HepG2 (cell line): ENCODE measurements at regions not wholly inside any gene's neighbourhood (a gene's known extent, or its start where the extent isn't known, plus 50 kb on each side); places are given as distances from the start of the nearest gene placed in this dataset.

Experiments
- ARHGAP35 ChIP-seq: sonication (generic); formaldehyde crosslinking; IDR thresholded peaks from 2 replicates; pipeline ENCODE4 v1.9.0; 2022; ENCODE audit warnings: mild to moderate bottlenecking, inconsistent platforms, moderate library complexity, missing genetic modification reagents, borderline replicate concordance
- BRD4 ChIP-seq: sonication (generic); formaldehyde crosslinking; IDR thresholded peaks from 2 replicates; pipeline ENCODE4 v1.4.0; 2020; ENCODE audit warnings: missing genetic modification reagents
- ELF4 ChIP-seq: sonication (generic); formaldehyde crosslinking; IDR thresholded peaks from 2 replicates; pipeline ENCODE4 v1.5.0; 2020; ENCODE audit warnings: missing genetic modification reagents, mild to moderate bottlenecking, moderate library complexity, borderline replicate concordance
- FOSL1 ChIP-seq: sonication (generic); formaldehyde crosslinking; IDR thresholded peaks from 2 replicates; pipeline ENCODE4 v1.9.0; 2021; ENCODE audit warnings: missing genetic modification reagents, borderline replicate concordance
- FOXK1 ChIP-seq: sonication (generic); formaldehyde crosslinking; IDR thresholded peaks from 2 replicates; pipeline ENCODE4 v1.4.0; 2020; ENCODE audit warnings: low read depth, missing genetic modification reagents, borderline replicate concordance
- HIVEP1 ChIP-seq: sonication (generic); formaldehyde crosslinking; IDR thresholded peaks from 2 replicates; pipeline ENCODE4 v1.4.0; 2020; ENCODE audit warnings: mild to moderate bottlenecking, missing genetic modification reagents
- KLF11 ChIP-seq: IDR thresholded peaks from 2 replicates; pipeline ENCODE4 v1.6.1; 2016; ENCODE audit warnings: missing compliant biosample characterization
- NR2C2 ChIP-seq: sonication (generic); formaldehyde crosslinking; IDR thresholded peaks from 2 replicates; pipeline ENCODE4 v1.4.0; 2020; ENCODE audit warnings: missing genetic modification reagents, mild to moderate bottlenecking, moderate library complexity, borderline replicate concordance
- RFX5 ChIP-seq: IDR thresholded peaks from 2 replicates; pipeline ENCODE4 v1.6.1; 2011; ENCODE audit warnings: low read depth, low read length, improper control_type of control experiment
- RXRB ChIP-seq: IDR thresholded peaks from 2 replicates; pipeline ENCODE4 v1.6.1; 2016; ENCODE audit warnings: borderline replicate concordance, missing genetic modification reagents, missing compliant biosample characterization
- SOX13 ChIP-seq, 3 experiments: fragments of 450-650 bp in 1 of 3; sonication (generic) in 1 of 3; formaldehyde crosslinking in 1 of 3; IDR thresholded peaks in 2 of 3; conservative IDR thresholded peaks in 1 of 3; 2 replicates each; pipeline versions ENCODE4 v1.5.0 to v1.6.1; 2016 to 2020; ENCODE audit warnings: antibody characterized with exemption in 1 of 3, mild to moderate bottlenecking in 1 of 3, missing compliant biosample characterization in 1 of 3, missing genetic modification reagents in 1 of 3, moderate library complexity in 1 of 3
- SOX6 ChIP-seq, 2 experiments: fragments of 450-650 bp in 1 of 2; sonication (generic) in 1 of 2; formaldehyde crosslinking in 1 of 2; IDR thresholded peaks; 2 replicates each; pipeline versions ENCODE4 v1.4.0 to v1.6.1; 2017 to 2020; ENCODE audit warnings: antibody characterized with exemption in 1 of 2, mild to moderate bottlenecking in 1 of 2, missing genetic modification reagents in 1 of 2
- ZFP36 ChIP-seq: fragments of 150-350 bp; IDR thresholded peaks from 2 replicates; pipeline ENCODE4 v1.6.1; 2018; ENCODE audit warnings: borderline replicate concordance, low read length, low read depth; ENCODE audit not compliant: partially characterized antibody
- ZFX ChIP-seq: sonication (generic); formaldehyde crosslinking; IDR thresholded peaks from 2 replicates; pipeline ENCODE4 v1.4.0; 2020; ENCODE audit warnings: mild to moderate bottlenecking, low read depth, missing genetic modification reagents, moderate library complexity
- ZNF354B ChIP-seq: sonication (generic); formaldehyde crosslinking; IDR thresholded peaks from 2 replicates; pipeline ENCODE4 v1.8.0; 2022; ENCODE audit warnings: mild to moderate bottlenecking, missing genetic modification reagents
- ZNF510 ChIP-seq: sonication (generic); formaldehyde crosslinking; IDR thresholded peaks from 2 replicates; pipeline ENCODE4 v1.4.0; 2020; ENCODE audit warnings: low read depth, mild to moderate bottlenecking, missing genetic modification reagents
- ZNF552 ChIP-seq: sonication (generic); formaldehyde crosslinking; IDR thresholded peaks from 2 replicates; pipeline ENCODE4 v1.9.0; 2022; ENCODE audit warnings: missing genetic modification reagents, mild to moderate bottlenecking, borderline replicate concordance
- ZNF747 ChIP-seq: sonication (generic); formaldehyde crosslinking; IDR thresholded peaks from 2 replicates; pipeline ENCODE4 v1.8.1; 2023; ENCODE audit warnings: missing genetic modification reagents, mild to moderate bottlenecking, borderline replicate concordance
- ZNF792 ChIP-seq: IDR thresholded peaks from 2 replicates; pipeline ENCODE4 v1.6.1; 2016
- TF ChIP-seq, protein P1 (sequence below): IDR thresholded peaks from 2 replicates; pipeline ENCODE4 v1.6.1; 2016; ENCODE audit warnings: low read depth
- TF ChIP-seq, protein P2 (sequence below): sonication (generic); formaldehyde crosslinking; IDR thresholded peaks from 2 replicates; pipeline ENCODE4 v1.5.1; 2020; ENCODE audit warnings: missing genetic modification reagents, mild to moderate bottlenecking, borderline replicate concordance
- TF ChIP-seq, protein P3 (sequence below): sonication (generic); formaldehyde crosslinking; IDR thresholded peaks from 2 replicates; pipeline ENCODE4 v1.9.0; 2021; ENCODE audit warnings: missing genetic modification reagents, borderline replicate concordance

DNA sequence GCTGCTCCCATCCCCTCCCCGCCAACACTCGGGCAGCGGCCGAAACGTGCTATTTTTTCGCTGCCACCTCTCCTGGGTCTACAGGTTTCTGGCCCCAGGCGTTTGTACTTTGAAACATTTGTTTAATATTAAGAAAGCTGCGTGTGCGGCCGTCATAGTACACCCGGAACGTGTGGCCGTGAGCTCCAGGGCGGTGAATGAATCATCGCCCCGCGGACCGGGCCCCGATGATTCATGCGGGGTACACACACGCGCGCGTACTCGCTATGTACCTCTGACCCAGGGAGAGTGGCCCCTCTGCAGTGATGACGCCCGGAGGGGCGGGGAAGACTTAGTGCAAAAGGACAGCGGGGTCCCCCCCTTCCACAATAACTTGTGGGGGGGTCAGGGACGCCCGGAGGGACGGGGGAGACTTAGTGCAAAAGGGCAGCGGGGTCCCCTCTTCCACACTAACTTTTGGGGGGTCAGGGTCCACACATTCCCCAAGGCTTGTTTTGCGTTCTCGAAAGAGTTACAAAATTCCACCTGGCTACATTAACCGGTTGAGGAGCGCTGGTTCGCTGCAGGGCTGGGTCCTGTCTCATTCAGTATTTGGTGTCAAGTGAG is 56.5 kb upstream of the PCGF5 start (continued):
- TF ChIP-seq, protein P1, sequence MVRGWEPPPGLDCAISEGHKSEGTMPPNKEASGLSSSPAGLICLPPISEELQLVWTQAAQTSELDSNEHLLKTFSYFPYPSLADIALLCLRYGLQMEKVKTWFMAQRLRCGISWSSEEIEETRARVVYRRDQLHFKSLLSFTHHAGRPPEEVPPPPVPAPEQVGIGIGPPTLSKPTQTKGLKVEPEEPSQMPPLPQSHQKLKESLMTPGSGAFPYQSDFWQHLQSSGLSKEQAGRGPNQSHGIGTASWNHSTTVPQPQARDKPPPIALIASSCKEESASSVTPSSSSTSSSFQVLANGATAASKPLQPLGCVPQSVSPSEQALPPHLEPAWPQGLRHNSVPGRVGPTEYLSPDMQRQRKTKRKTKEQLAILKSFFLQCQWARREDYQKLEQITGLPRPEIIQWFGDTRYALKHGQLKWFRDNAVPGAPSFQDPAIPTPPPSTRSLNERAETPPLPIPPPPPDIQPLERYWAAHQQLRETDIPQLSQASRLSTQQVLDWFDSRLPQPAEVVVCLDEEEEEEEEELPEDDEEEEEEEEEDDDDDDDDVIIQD (CRISPR knock-in tag) = peak; percentile 28; the same call in 1 of the 2 replicates
- TF ChIP-seq ZNF552 (CRISPR knock-in tag) (no peak), HIVEP1 (CRISPR knock-in tag) (peak; percentile 83), ZNF747 (CRISPR knock-in tag) (peak; percentile 63; the same call in 1 of the 2 replicates), RFX5 (no peak), KLF11 (CRISPR knock-in tag) (peak; percentile 65; the same call in 1 of the 2 replicates), ELF4 (CRISPR knock-in tag) (no peak), ZNF792 (CRISPR knock-in tag) (0 out of 2 replicates have a peak, but pooled peaks have one; percentile 13), ZNF510 (CRISPR knock-in tag) (no peak), BRD4 (no peak; the same call in 1 of the 2 replicates), FOXK1 (CRISPR knock-in tag) (peak; percentile 46; the same call in 1 of the 2 replicates), SOX13 (IDR thresholded peaks at IDR 0.05) (no peak), SOX13 (CRISPR knock-in tag; conservative IDR thresholded peaks at IDR 0.05 in 1 of 2, IDR thresholded peaks at IDR 0.05 in 1 of 2) (peak in 1 of 2 experiments; percentile 18; a peak in 1 of 4 replicates), NR2C2 (CRISPR knock-in tag) (peak; percentile 38; the same call in 1 of the 2 replicates), SOX6 (IDR thresholded peaks at IDR 0.05) (no peak), SOX6 (CRISPR knock-in tag; IDR thresholded peaks at IDR 0.05) (peak; percentile 62; the same call in 1 of the 2 replicates), ARHGAP35 (CRISPR knock-in tag) (0 out of 2 replicates have a peak, but pooled peaks have one; percentile 3), ZNF354B (CRISPR knock-in tag) (peak; percentile 59; the same call in 1 of the 2 replicates), FOSL1 (CRISPR knock-in tag) (peak; percentile 63; the same call in 1 of the 2 replicates), ZFX (0 out of 2 replicates have a peak, but pooled peaks have one; percentile 9), RXRB (peak; percentile 51; the same call in 1 of the 2 replicates), ZFP36 (no peak)
- TF ChIP-seq, protein P2, sequence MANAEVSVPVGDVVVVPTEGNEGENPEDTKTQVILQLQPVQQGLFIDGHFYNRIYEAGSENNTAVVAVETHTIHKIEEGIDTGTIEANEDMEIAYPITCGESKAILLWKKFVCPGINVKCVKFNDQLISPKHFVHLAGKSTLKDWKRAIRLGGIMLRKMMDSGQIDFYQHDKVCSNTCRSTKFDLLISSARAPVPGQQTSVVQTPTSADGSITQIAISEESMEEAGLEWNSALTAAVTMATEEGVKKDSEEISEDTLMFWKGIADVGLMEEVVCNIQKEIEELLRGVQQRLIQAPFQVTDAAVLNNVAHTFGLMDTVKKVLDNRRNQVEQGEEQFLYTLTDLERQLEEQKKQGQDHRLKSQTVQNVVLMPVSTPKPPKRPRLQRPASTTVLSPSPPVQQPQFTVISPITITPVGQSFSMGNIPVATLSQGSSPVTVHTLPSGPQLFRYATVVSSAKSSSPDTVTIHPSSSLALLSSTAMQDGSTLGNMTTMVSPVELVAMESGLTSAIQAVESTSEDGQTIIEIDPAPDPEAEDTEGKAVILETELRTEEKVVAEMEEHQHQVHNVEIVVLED (CRISPR knock-in tag) = peak; percentile 18; the same call in 1 of the 2 replicates
- TF ChIP-seq, protein P3, sequence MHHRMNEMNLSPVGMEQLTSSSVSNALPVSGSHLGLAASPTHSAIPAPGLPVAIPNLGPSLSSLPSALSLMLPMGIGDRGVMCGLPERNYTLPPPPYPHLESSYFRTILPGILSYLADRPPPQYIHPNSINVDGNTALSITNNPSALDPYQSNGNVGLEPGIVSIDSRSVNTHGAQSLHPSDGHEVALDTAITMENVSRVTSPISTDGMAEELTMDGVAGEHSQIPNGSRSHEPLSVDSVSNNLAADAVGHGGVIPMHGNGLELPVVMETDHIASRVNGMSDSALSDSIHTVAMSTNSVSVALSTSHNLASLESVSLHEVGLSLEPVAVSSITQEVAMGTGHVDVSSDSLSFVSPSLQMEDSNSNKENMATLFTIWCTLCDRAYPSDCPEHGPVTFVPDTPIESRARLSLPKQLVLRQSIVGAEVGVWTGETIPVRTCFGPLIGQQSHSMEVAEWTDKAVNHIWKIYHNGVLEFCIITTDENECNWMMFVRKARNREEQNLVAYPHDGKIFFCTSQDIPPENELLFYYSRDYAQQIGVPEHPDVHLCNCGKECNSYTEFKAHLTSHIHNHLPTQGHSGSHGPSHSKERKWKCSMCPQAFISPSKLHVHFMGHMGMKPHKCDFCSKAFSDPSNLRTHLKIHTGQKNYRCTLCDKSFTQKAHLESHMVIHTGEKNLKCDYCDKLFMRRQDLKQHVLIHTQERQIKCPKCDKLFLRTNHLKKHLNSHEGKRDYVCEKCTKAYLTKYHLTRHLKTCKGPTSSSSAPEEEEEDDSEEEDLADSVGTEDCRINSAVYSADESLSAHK (CRISPR knock-in tag) = no peak
